GM12865 (cell line): ENCODE measurements at regions not wholly inside any gene's neighbourhood (a gene's known extent, or its start where the extent isn't known, plus 50 kb on each side); places are given as distances from the start of the nearest gene placed in this dataset.

ENCODE experiments used
- DNase-seq: peaks from one replicate; pipeline ENCODE4 v3.0.0; 2010; ENCODE audit warnings: low read depth
- H3K4me3 ChIP-seq: 2 replicates; pipeline ENCODE4 v1.5.1; 2011; ENCODE audit warnings: mild to moderate bottlenecking, low read depth, low read length, control low read depth
- TF ChIP-seq, protein P1 (sequence below): IDR thresholded peaks from 2 replicates; pipeline ENCODE4 v1.5.1; 2011; ENCODE audit warnings: low read length, control low read depth, low read depth, inconsistent platforms; ENCODE audit not compliant: insufficient read depth; ENCODE audit errors: missing control alignments

GRCh38 chr20:58070664-58071196 is 157.7 kb downstream of the ANKRD60 start:
- H3K4me3 ChIP-seq = no peak overlapping the region
- no peak for DNase-seq
- TF ChIP-seq, protein P1, sequence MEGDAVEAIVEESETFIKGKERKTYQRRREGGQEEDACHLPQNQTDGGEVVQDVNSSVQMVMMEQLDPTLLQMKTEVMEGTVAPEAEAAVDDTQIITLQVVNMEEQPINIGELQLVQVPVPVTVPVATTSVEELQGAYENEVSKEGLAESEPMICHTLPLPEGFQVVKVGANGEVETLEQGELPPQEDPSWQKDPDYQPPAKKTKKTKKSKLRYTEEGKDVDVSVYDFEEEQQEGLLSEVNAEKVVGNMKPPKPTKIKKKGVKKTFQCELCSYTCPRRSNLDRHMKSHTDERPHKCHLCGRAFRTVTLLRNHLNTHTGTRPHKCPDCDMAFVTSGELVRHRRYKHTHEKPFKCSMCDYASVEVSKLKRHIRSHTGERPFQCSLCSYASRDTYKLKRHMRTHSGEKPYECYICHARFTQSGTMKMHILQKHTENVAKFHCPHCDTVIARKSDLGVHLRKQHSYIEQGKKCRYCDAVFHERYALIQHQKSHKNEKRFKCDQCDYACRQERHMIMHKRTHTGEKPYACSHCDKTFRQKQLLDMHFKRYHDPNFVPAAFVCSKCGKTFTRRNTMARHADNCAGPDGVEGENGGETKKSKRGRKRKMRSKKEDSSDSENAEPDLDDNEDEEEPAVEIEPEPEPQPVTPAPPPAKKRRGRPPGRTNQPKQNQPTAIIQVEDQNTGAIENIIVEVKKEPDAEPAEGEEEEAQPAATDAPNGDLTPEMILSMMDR = no peak

DNA sequence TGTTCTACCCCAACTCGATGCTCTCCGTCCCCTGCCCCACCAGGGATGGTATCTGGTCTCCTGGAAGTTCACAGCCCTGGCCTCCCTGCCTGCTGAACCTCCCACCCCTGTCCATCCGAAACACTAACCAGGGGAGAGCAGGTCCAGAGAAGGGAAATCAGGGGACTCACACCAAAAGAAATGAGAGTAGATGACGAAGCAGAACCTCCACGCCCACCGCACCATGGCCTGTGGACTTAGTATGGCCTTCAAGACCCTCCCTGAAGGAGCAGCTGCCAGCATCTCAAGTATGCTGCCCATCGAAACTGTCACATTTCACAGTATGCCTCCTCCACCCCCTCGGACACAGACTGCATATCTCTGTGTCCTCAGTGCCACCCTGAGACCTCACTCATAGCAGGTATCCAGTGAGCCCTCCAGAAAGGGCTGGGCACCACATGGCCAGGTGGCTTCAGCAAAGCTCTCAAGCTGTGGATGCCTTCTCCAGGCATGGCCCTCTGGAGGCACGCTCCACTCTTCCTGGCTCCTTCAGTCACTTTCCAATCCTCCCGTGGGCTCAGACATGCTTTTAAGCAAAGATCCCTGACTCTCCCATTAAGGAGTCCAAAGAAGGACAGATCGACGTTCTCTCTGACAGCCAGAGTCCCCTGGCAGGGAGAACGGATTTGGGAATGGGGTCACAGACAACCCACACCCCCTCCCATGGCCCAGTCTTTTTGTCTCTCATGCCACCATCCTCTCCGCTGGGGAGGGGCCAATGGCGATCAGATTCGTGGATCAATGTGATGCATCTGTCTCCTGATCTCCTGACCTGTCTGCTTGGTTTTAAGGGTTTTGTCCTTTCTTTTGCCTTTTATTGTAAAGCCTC is 158.4 kb downstream of the ANKRD60 start:
- TF ChIP-seq, protein P1 = no peak
- no peak for DNase-seq
- H3K4me3 ChIP-seq = no peak overlapping the region

DNA sequence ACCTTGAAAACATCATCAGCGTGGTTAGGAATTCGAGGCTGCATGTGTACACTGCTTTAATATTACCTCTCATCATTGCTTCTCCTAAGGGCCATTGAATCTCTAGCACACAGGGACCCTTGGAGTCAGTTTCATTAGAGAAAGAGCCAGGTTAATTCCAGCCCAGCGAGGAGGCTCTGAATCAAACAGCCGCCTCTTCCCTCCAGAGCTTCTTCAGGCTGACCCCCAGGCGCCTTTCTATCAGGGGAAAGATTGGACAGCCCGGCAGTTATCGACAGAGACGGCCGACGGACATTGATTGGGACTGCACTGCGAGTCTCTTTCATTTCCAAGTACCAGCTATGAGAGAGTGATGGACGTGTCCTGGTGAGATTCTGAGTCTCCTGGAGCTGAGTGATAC is 159.2 kb downstream of the ANKRD60 start:
- DNase-seq = no peak
- H3K4me3 ChIP-seq = no peak overlapping the region
- TF ChIP-seq, protein P1 = no peak

DNA sequence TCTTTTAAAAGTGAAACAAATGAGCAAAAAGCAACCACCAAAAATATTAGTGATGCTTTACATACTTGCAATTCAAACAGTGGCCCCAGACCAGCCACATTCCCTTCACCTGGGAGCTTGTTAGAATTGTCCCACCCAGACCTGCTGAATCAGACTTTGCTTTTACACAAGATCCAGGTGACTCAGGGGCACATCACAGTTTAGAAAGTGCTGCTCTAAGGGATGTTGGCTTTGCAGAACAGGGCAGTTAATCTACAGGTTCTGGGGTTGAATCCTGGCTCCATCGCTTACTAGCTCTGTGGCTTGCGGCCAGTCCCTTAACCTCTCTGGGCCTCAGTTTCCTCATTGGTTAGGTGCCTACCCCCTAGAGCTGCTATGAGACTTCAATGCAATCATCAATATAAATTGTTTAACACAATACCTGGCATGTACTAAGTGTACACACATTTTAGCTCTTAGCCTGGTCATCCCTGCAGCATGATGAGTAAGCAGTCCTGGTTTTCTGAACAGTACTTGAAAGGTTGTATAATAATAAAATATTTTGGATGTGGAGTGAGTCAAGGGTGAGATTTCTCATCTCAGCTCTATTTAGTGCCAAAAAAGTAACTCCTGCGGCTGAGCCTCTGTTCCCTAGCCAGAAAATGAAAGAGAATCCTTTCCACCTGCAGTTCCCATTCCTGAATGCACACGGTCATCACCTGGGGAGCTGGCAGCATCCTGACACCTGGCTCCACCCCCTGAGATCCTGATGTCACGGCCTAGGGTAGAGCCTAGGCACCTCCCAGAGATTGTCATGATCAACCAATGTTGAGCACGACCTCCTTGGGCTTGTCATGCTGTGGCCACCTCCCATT is 162.7 kb downstream of the ANKRD60 start:
- TF ChIP-seq, protein P1 = no peak
- DNase-seq = no peak
- no peak overlapping the region for H3K4me3 ChIP-seq

DNA sequence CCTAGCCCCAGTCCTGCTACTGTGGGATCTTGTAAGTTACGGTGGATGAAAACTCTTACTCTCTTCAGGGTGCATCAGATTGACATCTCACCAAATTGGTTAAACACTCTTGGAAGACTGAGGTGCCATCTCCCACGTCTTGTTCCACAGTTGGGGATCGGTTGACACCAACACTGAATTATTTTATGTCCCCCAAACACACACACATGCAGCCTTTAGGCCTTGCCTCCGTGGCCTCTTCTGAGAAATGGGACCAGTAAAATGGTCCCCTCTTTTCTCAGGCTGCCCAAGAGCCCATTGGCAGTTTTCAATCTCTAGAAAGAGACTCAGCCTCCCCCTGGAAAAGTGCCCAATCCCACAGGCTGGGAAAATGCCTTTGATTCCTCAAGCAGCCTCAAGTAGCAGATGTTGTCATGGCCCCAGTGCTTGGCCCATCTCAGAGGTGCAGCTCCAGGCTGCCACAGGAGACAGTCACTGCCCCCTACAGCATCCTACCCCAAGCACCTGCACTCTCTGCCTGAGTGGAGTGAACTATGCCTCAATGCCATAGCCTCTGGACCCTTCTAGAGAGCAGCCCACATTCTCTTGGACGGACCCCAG is 163.9 kb downstream of the ANKRD60 start:
- no peak for DNase-seq

GRCh38 chr20:58059260-58059544 is 169.3 kb downstream of the ANKRD60 start:
- H3K4me3 ChIP-seq = no peak overlapping the region
- TF ChIP-seq, protein P1 = no peak
- DNase-seq = no peak

More for the DNA sequence above, 163.9 kb downstream of the ANKRD60 start:
- TF ChIP-seq, protein P1 = no peak
- H3K4me3 ChIP-seq = no peak overlapping the region
